ENCODE measurements at regions not wholly inside any gene's neighbourhood (a gene's known extent, or its start where the extent isn't known, plus 50 kb on each side); places are given as distances from the start of the nearest gene placed in this dataset.

DNA sequence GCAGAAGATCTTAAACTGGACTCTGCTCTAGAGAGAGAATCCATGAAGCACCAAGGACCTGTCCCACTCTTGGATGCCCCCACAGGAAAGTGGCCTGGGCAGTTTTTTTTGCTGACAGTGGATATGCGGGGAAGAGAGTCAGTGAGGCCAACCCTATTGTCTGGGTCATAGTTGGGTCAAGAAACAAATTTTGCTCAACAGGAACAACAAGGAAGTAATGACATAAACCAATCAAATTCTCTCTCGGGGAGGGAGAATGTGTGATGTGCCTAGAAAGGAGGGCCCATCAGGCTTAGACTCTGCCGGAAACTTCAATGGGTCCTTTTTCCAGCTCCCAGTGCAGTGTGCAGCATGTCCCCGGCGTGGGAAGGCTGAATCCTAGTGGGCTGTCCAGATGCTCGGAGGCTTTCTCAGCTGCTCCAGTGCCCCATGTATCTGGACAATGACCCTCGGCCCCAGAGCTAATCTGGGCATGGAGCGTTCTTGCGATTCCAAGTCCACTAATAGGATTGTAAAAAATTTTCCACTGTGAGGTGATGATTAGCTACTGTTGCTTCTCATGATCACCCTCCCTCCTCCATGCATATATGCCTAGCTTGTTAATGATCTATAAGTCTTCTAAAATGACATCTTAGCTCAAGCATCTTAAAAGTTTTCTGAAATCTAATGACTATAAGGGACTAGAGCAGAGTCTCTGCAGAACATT, 101.0 kb downstream of the SNX19 start:
- in situ Hi-C loops (cut with HindIII; ENCODE audit: low pct_unique_long_range_greater_than_20kb, low sequenced_read_pairs) (no loop called here), intact Hi-C loops (cut with micrococcal nuclease; ENCODE audit: unreplicated experiment) (no loop called here)
- CTCF ChIA-PET: interaction anchor here (0.7 kb wide), 1 partner anchor 1493 kb away, joined by 3 read pairs; no protein-coding TSS in a partner anchor
- Histone ChIP-seq H3K4me3 (ENCODE audit: low read depth in 2 of 2, low read length in 2 of 2) (no peak overlapping the region), H3K27ac (ENCODE audit: low read length) (no peak overlapping the region; the same call in 1 of the 2 replicates), H3K9me3 (ENCODE audit: control insufficient read depth, insufficient read depth, low read depth, low read length) (no peaks in the 10 kb centered on the region), H3K27me3 (ENCODE audit: control insufficient read depth, insufficient read depth, low read length) (no peaks in the 10 kb centered on the region), H3K4me1 (ENCODE audit: control insufficient read depth, insufficient read depth, low read length) (no peaks in the 10 kb centered on the region), H3K36me3 (ENCODE audit: control insufficient read depth, insufficient read depth, low read length) (no peaks in the 10 kb centered on the region)
- POLR2A ChIA-PET: no interaction called here
- no TSS peak for BruUV-seq (replicated peaks)
- no peak for TF ChIP-seq POLR2AphosphoS5 (IDR thresholded peaks at IDR 0.05; ENCODE audit: low read depth, low read length)
- TF ChIP-seq TCF7L2 (IDR thresholded peaks at IDR 0.05; ENCODE audit: low read depth, low read length): no peak
- no peak for TF ChIP-seq SIN3A (IDR thresholded peaks at IDR 0.05; ENCODE audit: borderline replicate concordance, insufficient read depth, low read depth, low read length)
- TF ChIP-seq, protein P1, sequence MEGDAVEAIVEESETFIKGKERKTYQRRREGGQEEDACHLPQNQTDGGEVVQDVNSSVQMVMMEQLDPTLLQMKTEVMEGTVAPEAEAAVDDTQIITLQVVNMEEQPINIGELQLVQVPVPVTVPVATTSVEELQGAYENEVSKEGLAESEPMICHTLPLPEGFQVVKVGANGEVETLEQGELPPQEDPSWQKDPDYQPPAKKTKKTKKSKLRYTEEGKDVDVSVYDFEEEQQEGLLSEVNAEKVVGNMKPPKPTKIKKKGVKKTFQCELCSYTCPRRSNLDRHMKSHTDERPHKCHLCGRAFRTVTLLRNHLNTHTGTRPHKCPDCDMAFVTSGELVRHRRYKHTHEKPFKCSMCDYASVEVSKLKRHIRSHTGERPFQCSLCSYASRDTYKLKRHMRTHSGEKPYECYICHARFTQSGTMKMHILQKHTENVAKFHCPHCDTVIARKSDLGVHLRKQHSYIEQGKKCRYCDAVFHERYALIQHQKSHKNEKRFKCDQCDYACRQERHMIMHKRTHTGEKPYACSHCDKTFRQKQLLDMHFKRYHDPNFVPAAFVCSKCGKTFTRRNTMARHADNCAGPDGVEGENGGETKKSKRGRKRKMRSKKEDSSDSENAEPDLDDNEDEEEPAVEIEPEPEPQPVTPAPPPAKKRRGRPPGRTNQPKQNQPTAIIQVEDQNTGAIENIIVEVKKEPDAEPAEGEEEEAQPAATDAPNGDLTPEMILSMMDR (IDR thresholded peaks at IDR 0.05): no peak
- TF ChIP-seq, protein P2, sequence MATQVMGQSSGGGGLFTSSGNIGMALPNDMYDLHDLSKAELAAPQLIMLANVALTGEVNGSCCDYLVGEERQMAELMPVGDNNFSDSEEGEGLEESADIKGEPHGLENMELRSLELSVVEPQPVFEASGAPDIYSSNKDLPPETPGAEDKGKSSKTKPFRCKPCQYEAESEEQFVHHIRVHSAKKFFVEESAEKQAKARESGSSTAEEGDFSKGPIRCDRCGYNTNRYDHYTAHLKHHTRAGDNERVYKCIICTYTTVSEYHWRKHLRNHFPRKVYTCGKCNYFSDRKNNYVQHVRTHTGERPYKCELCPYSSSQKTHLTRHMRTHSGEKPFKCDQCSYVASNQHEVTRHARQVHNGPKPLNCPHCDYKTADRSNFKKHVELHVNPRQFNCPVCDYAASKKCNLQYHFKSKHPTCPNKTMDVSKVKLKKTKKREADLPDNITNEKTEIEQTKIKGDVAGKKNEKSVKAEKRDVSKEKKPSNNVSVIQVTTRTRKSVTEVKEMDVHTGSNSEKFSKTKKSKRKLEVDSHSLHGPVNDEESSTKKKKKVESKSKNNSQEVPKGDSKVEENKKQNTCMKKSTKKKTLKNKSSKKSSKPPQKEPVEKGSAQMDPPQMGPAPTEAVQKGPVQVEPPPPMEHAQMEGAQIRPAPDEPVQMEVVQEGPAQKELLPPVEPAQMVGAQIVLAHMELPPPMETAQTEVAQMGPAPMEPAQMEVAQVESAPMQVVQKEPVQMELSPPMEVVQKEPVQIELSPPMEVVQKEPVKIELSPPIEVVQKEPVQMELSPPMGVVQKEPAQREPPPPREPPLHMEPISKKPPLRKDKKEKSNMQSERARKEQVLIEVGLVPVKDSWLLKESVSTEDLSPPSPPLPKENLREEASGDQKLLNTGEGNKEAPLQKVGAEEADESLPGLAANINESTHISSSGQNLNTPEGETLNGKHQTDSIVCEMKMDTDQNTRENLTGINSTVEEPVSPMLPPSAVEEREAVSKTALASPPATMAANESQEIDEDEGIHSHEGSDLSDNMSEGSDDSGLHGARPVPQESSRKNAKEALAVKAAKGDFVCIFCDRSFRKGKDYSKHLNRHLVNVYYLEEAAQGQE (IDR thresholded peaks at IDR 0.05; ENCODE audit: insufficient read depth in 1 of 2, low read depth in 2 of 2, low read length in 1 of 2): no peak
- ATAC-seq: no peak
- no peak for DNase-seq (ENCODE audit: low read depth, low spot score)

DNA sequence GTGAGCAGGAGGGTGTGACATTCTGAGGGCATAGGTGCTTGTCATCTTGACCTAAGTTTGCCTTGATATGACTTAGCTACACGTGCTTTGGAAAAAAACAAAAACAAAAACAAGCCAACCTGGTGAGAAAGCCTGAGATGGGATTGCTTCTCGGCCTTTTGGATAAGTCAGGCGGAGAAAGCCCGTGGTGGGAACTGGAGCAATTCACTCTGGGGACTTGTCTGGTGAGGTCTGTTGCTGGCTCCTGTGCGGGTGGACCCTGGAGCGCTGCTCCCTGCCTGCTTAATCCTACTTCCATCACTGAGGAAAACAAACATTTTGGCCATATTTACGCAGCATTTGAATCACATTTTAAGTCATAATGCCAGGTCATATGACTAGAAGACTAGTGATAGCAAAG, 100.3 kb downstream of the SNX19 start:
- H3K27ac ChIP-seq (ENCODE audit: low read length): no peak overlapping the region
- ChIA-PET CTCF (interaction anchor here (0.6 kb wide), 1 partner anchor 381 kb away, joined by 3 read pairs; no protein-coding TSS in a partner anchor), POLR2A (no interaction called here)
- ATAC-seq (no peak), DNase-seq (ENCODE audit: low read depth, low spot score) (no peak)
- TF ChIP-seq, protein P2 (IDR thresholded peaks at IDR 0.05; ENCODE audit: insufficient read depth in 1 of 2, low read depth in 2 of 2, low read length in 1 of 2): no peak
- TF ChIP-seq TCF7L2 (IDR thresholded peaks at IDR 0.05; ENCODE audit: low read depth, low read length): no peak
- TF ChIP-seq, protein P1 (IDR thresholded peaks at IDR 0.05): no peak
- TF ChIP-seq POLR2AphosphoS5 (IDR thresholded peaks at IDR 0.05; ENCODE audit: low read depth, low read length): no peak
- TF ChIP-seq SIN3A (IDR thresholded peaks at IDR 0.05; ENCODE audit: borderline replicate concordance, insufficient read depth, low read depth, low read length): no peak
- intact Hi-C loops (cut with micrococcal nuclease; ENCODE audit: unreplicated experiment) (no loop called here), in situ Hi-C loops (cut with HindIII; ENCODE audit: low pct_unique_long_range_greater_than_20kb, low sequenced_read_pairs) (no loop called here)
- no peaks in the 10 kb centered on the region for H3K36me3 ChIP-seq (ENCODE audit: control insufficient read depth, insufficient read depth, low read length)
- BruUV-seq (replicated peaks): no TSS peak
- no peaks in the 10 kb centered on the region for H3K4me1 ChIP-seq (ENCODE audit: control insufficient read depth, insufficient read depth, low read length)
- H3K9me3 ChIP-seq (ENCODE audit: control insufficient read depth, insufficient read depth, low read depth, low read length): no peaks in the 10 kb centered on the region
- H3K4me3 ChIP-seq (ENCODE audit: low read depth in 2 of 2, low read length in 2 of 2): no peak overlapping the region
- no peaks in the 10 kb centered on the region for H3K27me3 ChIP-seq (ENCODE audit: control insufficient read depth, insufficient read depth, low read length)

Measured in Panc1 (cell line).